HG02970 (cell line): ENCODE measurements at regions not wholly inside any gene's neighbourhood (a gene's known extent, or its start where the extent isn't known, plus 50 kb on each side); places are given as distances from the start of the nearest gene placed in this dataset.

Source experiments
- ATAC-seq: cut with Tn5 transposase; IDR thresholded peaks from one replicate; pipeline ENCODE4 v1.9.1; 2021; ENCODE audit warnings: mild to moderate bottlenecking, moderate library complexity, moderate number of reproducible peaks; ENCODE audit not compliant: unreplicated experiment, low FRiP score

- ATAC-seq: no peak
Observed at GRCh38 chr5:73312872-73313510, 135.6 kb downstream of the FOXD1 start.

- ATAC-seq: no peak
Observed at GRCh38 chr5:73312146-73312871, 136.3 kb downstream of the FOXD1 start.

DNA sequence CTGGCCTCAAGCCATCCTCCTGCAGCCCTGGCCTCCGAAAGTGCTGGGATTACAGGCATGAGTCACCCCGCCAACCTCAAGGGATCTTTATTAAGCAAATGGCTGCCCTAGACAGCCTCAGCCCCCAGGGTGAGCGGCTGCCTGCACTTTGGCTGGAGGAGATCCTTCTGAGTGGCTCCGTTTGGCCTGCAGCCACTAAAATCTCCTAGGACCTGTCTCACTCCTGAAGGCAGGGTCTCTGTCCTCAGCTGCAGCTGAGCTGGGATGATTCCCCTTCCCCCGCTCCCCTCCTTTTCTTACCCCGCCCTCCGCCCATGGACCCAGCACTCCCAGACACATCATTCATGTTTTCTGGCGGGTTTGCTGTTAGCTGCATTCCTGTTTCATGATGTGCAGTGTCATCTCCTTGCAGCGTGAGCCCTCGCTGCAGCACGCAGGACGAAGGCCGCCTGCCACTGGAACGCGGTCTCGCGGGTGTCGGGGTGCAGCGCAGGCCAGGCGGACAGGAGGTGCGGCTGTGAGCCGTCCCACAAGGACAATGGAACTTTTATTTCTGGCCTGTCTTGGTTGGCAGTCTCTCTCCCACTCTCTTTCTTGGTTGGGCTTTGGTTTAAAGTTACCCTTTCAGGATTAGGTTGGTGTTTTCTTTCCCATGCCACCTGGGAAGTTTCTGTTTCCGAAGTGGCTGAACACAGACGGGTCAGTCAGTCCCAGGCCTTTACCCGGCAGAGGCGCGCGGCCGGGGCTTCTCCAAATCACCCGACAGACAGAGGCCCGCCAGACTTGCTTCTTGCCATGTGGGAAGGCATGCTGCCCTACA lies 137.1 kb downstream of the FOXD1 start:
- ATAC-seq: no peak

GRCh38 chr5:73307645-73308355 lies 134.8 kb downstream of the TMEM174 start:
- ATAC-seq: no peak

- no peak for ATAC-seq
Observed at GRCh38 chr5:73306741-73307275, 133.8 kb downstream of the TMEM174 start.

GRCh38 chr5:73306078-73306719 lies 133.2 kb downstream of the TMEM174 start:
- ATAC-seq: no peak

- no peak for ATAC-seq
Observed at GRCh38 chr5:73305386-73305785, 132.4 kb downstream of the TMEM174 start.

DNA sequence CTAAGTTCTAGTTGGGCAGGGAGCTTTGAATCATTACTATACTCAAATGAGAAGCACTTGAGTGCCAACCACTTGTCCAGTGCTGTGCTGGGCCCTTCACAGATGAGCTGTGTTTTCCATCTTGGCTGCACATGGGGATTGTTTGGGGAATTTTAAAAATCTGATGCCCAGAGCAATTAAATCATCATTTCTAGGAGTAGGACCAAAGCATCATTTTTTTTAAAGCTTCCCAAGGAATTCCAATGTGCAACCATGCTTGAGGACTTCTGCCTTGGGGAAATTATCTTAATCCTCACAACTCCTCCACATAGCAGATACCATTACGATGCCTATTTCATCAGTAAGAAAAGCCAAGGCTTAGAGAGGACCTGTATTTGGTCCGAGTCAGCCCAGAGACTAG lies 131.4 kb downstream of the TMEM174 start:
- ATAC-seq: no peak

DNA sequence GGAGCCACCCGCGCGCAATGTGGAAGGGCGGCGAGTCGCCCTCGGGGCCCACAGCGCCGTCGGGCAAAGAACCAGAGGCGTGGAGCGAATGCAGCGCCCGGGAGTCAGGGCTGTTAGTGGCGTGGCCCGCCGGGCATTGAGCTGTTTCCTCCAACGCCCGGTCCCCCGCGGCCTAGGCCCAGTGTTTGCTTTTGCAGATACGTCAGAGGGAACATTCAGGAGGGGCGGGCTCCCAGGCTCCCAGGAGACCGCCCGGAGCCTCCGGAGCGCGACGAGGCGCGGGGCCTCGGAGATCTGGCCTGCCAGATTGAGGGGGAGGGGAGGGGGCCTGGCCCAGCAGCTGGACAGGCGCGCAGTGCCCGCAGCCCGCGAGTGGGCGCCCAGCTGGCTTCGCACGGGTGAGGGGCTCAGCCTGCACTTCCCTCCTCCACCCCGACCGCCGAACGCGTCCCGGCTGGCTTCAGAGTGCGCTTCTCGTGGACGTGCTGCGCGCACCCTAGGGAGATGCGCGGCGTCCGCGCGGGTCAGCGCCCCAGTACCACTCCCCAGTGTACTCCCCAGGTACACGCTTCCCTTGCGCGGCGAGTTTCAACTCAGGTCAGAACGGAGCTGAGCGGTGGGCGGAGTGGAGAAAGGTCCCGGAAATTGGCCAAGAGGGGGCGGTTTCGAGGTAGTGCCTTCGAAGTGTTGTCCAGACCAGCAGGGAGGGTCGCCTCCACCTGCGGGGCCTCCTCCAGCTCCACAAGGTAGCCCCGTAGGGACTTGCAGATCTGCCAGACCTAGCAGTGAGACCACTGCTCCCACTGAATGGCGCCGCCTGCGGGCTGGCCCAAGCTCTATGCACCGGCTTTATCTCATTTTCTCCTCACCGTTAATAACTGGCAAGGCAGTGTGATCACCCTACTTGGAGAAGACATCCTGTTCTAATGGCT lies 130.4 kb downstream of the TMEM174 start:
- ATAC-seq: no peak

GRCh38 chr5:73302797-73303147 lies 129.8 kb downstream of the TMEM174 start:
- no peak for ATAC-seq

- no peak for ATAC-seq
Observed at GRCh38 chr5:73301208-73301901, 128.4 kb downstream of the TMEM174 start.

GRCh38 chr5:73300337-73301207 lies 127.6 kb downstream of the TMEM174 start:
- no peak for ATAC-seq

DNA sequence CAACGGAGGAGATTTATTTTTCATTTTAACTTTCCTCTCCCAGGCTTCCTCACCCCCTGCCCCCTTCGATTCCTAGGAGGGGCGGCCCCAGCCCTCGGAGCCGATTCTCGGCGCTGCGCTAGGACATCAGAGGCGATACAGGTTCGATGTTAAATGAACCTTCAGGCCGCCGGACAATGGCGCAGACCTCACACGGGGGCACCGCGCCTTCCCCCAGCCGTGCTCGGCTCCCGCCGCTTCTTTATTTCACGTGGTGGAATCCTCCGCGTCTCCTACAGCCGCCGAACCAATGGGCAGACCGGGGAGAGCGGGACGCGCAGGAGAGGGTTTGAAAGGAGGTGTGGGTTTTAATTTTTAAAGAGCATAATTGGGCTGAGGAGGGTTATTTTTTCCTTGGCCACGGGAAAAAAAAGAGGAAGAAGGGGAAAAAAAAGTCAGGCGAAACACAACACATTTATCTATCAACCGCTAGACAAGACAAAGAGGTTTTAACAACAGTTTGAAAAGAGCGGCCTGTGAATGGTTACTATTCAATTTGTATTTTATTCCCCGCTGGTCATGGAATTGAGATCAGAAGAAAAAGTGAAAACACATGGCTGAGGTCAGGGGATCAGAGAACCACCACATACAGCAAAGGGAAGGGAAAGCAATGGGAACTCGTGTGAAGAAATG lies 126.8 kb downstream of the TMEM174 start:
- no peak for ATAC-seq

DNA sequence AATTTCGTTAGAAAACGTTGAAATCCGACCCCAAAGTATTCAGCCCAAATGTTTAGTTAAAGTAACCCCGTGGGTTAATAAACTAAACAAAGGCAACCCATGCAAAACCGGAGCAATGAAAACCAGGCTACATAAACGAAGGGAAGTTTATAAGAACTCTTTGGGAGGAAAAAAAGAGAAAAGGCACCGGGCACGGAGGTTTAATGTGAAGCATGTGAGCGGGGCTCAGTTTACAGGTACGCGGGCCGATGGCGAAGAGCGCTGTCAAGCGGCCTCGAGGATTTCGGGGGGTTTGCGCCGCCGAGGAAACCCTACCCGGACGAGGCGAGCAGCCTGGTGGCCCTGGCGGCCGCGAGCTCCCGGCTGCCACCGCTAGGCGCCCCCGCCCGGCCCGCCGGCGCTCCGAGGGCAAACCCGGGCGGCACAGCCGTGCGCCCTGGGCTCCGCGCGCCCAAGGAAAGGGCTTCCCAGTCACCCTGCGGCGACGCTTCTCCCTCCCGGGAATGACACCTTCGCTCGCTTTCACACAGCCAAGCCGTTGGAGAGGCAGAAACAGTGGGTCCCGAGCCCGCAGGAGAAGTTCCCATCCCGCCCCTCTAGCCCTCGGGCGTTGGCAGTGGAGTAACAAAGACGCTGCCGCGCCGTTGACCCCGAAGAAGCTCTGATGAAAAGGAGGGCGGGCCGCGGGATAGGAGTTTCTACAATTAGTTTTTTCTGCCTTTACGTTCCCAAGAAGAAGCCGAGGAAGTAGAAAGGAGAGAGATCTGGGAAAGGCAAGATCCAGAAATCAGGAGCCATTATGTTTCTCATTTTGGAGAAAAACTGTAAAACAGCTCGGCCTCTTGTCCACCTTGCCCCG lies 126.0 kb downstream of the TMEM174 start:
- no peak for ATAC-seq

- ATAC-seq: no peak
Observed at GRCh38 chr5:73298251-73298771, 125.3 kb downstream of the TMEM174 start.

- ATAC-seq: no peak
Observed at GRCh38 chr5:73297430-73297829, 124.4 kb downstream of the TMEM174 start.
